ENCODE measurements at regions not wholly inside any gene's neighbourhood (a gene's known extent, or its start where the extent isn't known, plus 50 kb on each side); places are given as distances from the start of the nearest gene placed in this dataset.

DNA sequence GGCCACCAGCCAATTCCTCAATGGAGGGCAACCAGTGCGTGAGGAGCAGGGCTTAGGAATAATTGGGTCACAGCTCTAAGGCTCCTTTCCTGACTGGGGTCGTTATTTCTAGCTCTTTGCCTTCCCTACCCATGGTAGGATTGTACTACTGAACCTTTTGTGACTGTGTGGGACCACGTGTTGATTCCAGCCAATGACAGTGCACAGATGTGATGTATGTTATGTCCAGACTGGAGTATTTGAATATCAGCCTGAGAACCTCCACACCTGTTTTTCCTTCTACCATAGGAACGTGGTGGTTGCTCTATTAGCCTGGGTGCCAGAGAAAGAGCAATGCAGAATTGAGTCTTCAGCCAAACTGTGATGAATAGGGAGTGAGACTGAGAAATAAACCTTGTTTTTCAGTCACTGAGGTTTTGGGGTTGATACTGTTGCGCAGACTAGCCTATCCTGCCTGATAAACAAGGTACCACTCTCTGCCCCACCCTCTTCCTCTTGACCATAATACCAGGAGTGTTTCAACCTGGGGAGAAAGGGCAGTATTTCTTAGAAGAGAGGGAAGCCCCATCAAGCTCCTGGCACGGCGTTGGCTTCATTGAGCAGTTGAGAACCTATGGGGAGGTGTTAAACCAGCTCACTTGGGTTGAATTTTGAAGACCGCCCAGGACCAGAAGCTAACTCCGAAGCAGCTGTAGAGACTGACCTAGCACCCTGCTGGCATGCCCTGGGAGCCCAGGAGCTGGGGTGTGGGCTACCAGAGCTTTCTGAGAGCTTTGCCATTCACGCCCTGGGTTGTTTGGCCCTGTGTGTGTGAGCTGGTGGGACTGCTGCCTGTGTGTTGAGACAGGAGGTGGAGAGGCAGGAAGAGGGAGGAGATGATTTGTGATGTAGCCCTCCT is 105.5 kb upstream of the BACH2 start:
- no peaks in the 10 kb centered on the region for H3K36me3 ChIP-seq (ENCODE audit: control insufficient read depth, insufficient read depth, low read length)
- POLR2A ChIA-PET, result no interaction called here
- no peak overlapping the region for H3K4me3 ChIP-seq (ENCODE audit: low read depth, low read length)
- peaks cover 9% of the 10 kb centered on the region for H3K27me3 ChIP-seq (ENCODE audit: control insufficient read depth, insufficient read depth, low read length)
- no peak for DNase-seq (ENCODE audit: low read depth)
- CTCF ChIA-PET, result interaction anchor here (0.7 to 3.5 kb wide), 4 partner anchors 9 to 447 kb away, joined by 3 to 21 read pairs (median 6); no protein-coding TSS in a partner anchor
- TF ChIP-seq, protein P1, sequence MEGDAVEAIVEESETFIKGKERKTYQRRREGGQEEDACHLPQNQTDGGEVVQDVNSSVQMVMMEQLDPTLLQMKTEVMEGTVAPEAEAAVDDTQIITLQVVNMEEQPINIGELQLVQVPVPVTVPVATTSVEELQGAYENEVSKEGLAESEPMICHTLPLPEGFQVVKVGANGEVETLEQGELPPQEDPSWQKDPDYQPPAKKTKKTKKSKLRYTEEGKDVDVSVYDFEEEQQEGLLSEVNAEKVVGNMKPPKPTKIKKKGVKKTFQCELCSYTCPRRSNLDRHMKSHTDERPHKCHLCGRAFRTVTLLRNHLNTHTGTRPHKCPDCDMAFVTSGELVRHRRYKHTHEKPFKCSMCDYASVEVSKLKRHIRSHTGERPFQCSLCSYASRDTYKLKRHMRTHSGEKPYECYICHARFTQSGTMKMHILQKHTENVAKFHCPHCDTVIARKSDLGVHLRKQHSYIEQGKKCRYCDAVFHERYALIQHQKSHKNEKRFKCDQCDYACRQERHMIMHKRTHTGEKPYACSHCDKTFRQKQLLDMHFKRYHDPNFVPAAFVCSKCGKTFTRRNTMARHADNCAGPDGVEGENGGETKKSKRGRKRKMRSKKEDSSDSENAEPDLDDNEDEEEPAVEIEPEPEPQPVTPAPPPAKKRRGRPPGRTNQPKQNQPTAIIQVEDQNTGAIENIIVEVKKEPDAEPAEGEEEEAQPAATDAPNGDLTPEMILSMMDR (IDR thresholded peaks at IDR 0.05; ENCODE audit: insufficient read depth, low read depth, low read length), result no peak

DNA sequence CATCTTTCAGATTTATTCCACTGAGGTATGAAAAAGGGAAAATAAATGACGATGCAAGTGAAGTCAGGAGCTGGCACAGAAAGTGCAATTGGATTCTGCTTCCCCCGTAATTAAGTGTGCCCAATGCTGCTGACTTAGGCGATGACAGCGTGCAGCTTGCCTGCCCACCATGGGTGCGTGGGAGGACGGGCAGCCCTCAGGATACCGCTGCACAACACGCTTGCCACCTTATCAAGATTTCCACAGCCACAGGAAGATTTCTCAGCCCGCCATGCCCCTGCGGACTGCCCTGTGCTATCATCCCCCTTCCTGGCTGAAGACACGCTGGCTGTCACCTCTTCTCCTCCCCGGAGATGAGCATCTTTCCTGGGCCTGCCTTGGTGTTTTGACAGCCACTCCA is 103.3 kb upstream of the BACH2 start:
- no peaks in the 10 kb centered on the region for H3K36me3 ChIP-seq (ENCODE audit: control insufficient read depth, insufficient read depth, low read length)
- TF ChIP-seq, protein P1 (IDR thresholded peaks at IDR 0.05; ENCODE audit: insufficient read depth, low read depth, low read length), result no peak
- POLR2A ChIA-PET, result no interaction called here
- peaks cover 11% of the 10 kb centered on the region for H3K27me3 ChIP-seq (ENCODE audit: control insufficient read depth, insufficient read depth, low read length)
- CTCF ChIA-PET, result interaction anchor here (0.6 to 1.5 kb wide), 4 partner anchors 12 to 460 kb away, joined by 3 to 4 read pairs (median 3); no protein-coding TSS in a partner anchor
- no peak overlapping the region for H3K4me3 ChIP-seq (ENCODE audit: low read depth, low read length)
- DNase-seq (ENCODE audit: low read depth), result no peak

DNA sequence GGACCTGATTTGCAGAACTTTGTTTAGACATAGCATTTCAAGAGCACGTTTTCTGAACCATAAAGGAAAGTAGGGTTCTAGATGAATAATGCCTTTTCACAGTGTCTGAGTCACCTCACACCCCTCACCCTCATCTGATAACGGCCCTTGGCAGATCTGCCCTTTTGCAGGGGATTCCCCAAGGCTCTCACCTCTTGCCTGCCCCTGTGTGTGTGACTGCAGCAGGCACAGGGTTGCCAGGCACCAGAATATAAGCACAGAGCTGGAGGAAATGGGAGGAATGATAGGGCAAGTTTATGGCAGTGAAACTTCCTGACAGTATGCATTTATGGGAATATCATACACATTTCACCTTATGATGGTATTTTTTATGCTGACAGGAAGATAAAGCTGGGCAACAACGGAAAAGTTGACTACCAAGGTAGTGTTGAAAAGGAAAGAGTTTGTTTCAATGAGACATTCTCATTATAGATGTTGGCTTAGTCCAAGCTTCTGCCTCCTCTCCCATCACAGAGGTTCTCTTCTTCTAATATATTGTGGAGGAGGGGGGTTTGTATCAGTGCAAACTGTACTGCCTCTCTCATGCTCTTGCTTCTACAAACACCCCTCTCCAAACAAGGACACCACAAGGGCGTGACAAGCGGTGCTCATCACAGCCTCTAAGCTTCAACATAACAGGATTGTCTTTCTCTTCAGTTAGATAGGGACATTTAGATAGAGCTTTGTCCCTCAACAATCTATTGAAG is 101.5 kb upstream of the BACH2 start:
- ChIA-PET POLR2A (no interaction called here), CTCF (interaction anchor here (1.5 to 1.8 kb wide), 2 partner anchors 21 to 458 kb away, joined by 4 to 7 read pairs; no protein-coding TSS in a partner anchor)
- Histone ChIP-seq H3K27me3 (ENCODE audit: control insufficient read depth, insufficient read depth, low read length) (peaks cover 13% of the 10 kb centered on the region), H3K36me3 (ENCODE audit: control insufficient read depth, insufficient read depth, low read length) (no peaks in the 10 kb centered on the region), H3K4me3 (ENCODE audit: low read depth, low read length) (no peak overlapping the region)
- no peak for DNase-seq (ENCODE audit: low read depth)
- TF ChIP-seq, protein P1 (IDR thresholded peaks at IDR 0.05; ENCODE audit: insufficient read depth, low read depth, low read length), result no peak

DNA sequence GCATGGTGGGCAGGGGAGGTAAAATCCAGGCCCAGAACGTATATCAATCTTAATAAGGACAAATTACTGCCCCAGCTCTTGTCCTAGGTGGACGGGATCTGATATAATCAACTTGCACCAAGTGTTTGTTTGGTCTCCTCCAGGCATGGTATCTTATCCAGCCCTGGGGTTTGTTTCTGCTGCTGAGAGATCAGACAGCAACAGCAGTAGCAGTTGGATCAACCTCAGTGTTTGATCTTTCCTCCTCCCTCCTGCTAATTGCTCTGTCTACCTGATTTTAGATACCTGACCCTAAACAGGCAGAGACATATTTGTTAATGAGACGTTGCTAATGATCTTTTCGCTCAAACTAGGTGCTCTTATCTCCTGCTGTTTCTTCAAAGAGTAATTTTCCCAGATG is 100.4 kb upstream of the BACH2 start:
- DNase-seq (ENCODE audit: low read depth), result no peak
- TF ChIP-seq, protein P1 (IDR thresholded peaks at IDR 0.05; ENCODE audit: insufficient read depth, low read depth, low read length), result no peak
- Histone ChIP-seq H3K36me3 (ENCODE audit: control insufficient read depth, insufficient read depth, low read length) (no peaks in the 10 kb centered on the region), H3K4me3 (ENCODE audit: low read depth, low read length) (no peak overlapping the region), H3K27me3 (ENCODE audit: control insufficient read depth, insufficient read depth, low read length) (peaks cover 11% of the 10 kb centered on the region)
- ChIA-PET POLR2A (no interaction called here), CTCF (interaction anchor here (0.5 to 1.8 kb wide), 6 partner anchors 8 to 457 kb away, joined by 3 to 7 read pairs (median 3); no protein-coding TSS in a partner anchor)

All from BJ (cell line).